Spinal cord (tissue), 9 donors: ENCODE measurements at regions not wholly inside any gene's neighbourhood (a gene's known extent, or its start where the extent isn't known, plus 50 kb on each side); places are given as distances from the start of the nearest gene placed in this dataset.
"Not testable (repeated sequence)": the region's sequence is repeated elsewhere in the genome, so short reads cannot be mapped to it uniquely, and the experiment has no call there.

Experiments
- DNase-seq, 6 donors: peaks; one replicate each; pipeline versions ENCODE4 v3.0.0 to v3.0.0-alpha.2; 2013 to 2015; ENCODE audit warnings: low spot score in 6 of 6, low read depth in 4 of 6
- H3K27ac ChIP-seq: one replicate; pipeline ENCODE4 v1.5.1; 2013; ENCODE audit warnings: low read depth, low read length, control low read depth
- H3K27me3 ChIP-seq: one replicate; pipeline ENCODE4 v1.6.1; 2013; ENCODE audit warnings: low read length; ENCODE audit not compliant: control insufficient read depth, insufficient read depth
- H3K36me3 ChIP-seq: one replicate; pipeline ENCODE4 v1.6.1; 2013; ENCODE audit warnings: low read length; ENCODE audit not compliant: control insufficient read depth, insufficient read depth
- H3K4me1 ChIP-seq: one replicate; pipeline ENCODE4 v1.6.1; 2013; ENCODE audit warnings: low read length; ENCODE audit not compliant: control insufficient read depth, insufficient read depth
- H3K4me3 ChIP-seq: one replicate; pipeline ENCODE4 v1.5.1; 2013; ENCODE audit warnings: low read depth, low read length, control low read depth
- H3K9me3 ChIP-seq: one replicate; pipeline ENCODE4 v1.6.1; 2013; ENCODE audit warnings: low read length; ENCODE audit not compliant: control insufficient read depth, insufficient read depth
- whole genome bisulfite sequencing: methylation state at CpG from one replicate; pipeline ENCODE4 v1.1.5; 2013; ENCODE audit warnings: missing lambda C conversion rate; ENCODE audit not compliant: insufficient coverage; 5-methylcytosine and 5-hydroxymethylcytosine counted together
- donor health status: healthy.

DNA sequence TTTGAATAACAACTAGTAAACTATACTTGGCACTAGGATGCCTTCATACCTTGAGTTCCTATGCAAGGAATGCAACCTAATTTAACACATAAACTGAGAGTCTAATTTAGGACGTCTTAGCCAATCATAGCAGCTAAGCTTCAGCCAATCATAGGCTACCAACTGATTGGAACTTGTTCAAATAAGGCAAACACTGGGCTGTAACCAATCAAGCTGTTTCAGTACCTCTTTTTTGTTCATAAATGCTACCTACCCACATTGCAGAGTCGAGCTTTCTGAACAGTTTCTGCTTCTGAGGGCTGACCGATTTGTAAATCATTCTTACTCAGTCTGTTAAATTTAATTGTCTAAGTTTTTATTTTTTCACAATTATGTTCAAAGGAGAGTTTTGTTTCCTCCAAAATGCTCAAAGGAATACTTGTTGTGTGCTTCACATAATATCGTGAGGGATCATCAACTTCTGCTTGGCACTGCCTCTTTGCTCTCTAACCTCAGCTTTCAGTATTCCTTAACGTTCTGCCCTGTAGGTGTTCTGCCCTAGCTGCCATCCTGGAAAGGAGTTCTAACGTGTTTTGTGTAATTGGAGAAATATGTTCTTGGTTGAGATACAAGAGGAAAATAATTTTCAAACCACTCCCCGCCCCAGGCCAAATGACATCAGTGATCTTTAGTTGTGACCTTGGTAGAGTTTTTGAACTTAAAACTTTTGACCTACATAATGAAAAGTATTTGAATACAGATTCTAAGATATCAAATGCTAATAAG is 380.4 kb upstream of the MIS18BP1 start:
- Histone ChIP-seq H3K27me3 (no peaks in the 10 kb centered on the region), H3K4me1 (no peaks in the 10 kb centered on the region), H3K9me3 (peaks cover 2% of the 10 kb centered on the region), H3K36me3 (no peaks in the 10 kb centered on the region), H3K4me3 (no peak overlapping the region), H3K27ac (no peak overlapping the region)
- 83% methylated on average over 1 of the region's 7 CpGs for WGBS
- DNase-seq, result no peak

GRCh38 chr14:45621731-45622130 is 368.7 kb upstream of the MIS18BP1 start:
- Histone ChIP-seq H3K27ac (no peak overlapping the region), H3K36me3 (no peaks in the 10 kb centered on the region), H3K4me1 (no peaks in the 10 kb centered on the region), H3K9me3 (no peaks in the 10 kb centered on the region), H3K27me3 (no peaks in the 10 kb centered on the region), H3K4me3 (no peak overlapping the region)
- DNase-seq, result no peak
- no CpG with 5 or more reads among the region's 2 CpGs for WGBS

DNA sequence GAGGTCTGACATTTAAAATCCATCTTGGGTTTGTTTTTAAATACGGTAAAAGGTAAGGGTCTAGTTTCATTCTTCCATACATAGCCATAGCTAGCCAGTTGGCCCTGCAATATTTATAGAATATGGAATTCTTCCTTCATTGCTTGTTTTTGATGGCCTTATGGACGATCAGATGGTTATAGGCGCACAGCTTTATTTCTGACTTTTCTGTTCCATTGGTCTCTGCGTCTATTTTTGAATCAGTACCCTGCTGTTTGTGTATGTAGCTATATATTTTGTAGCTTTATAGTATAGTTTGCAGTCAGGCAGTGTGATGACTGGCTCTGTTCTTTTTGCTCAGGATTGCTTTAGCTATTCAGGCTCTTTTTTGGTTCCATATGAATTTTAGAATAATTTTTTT is 366.8 kb upstream of the MIS18BP1 start:
- Histone ChIP-seq H3K27ac (no peak overlapping the region), H3K36me3 (no peaks in the 10 kb centered on the region), H3K4me3 (no peak overlapping the region), H3K4me1 (no peaks in the 10 kb centered on the region), H3K27me3 (no peaks in the 10 kb centered on the region), H3K9me3 (no peaks in the 10 kb centered on the region)
- DNase-seq, result peak in 1 of 6 donors; percentile 30
- WGBS, result no CpG with 5 or more reads among the region's 4 CpGs

GRCh38 chr14:45610318-45610717 is 357.3 kb upstream of the MIS18BP1 start:
- H3K9me3 ChIP-seq, result no peaks in the 10 kb centered on the region
- H3K4me1 ChIP-seq, result no peaks in the 10 kb centered on the region
- no CpG with 5 or more reads among the region's 1 CpG for WGBS
- H3K36me3 ChIP-seq, result no peaks in the 10 kb centered on the region
- H3K4me3 ChIP-seq, result no peak overlapping the region
- no peaks in the 10 kb centered on the region for H3K27me3 ChIP-seq
- H3K27ac ChIP-seq, result no peak overlapping the region
- DNase-seq, result peak in 5 of 6 donors; percentile 35 to 89 (median 43)

DNA sequence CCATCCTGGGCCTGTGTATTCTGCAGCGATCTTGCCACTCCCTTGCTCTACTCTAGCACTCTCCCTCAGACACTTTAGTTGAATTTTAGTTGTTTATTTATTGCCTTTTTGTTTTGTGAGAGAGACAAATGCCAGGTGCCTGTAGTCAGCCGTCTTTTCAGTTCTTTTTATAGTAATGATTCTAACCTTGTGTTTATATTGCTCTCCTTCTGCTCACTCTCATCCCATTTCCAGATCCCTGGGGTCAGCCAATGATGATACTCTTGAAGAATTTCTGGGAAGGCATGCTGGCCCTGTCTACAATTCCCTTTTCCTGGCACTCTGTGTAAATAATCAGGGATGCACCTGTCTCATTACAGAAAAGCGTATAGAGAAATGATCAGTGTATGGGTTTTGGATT is 334.1 kb upstream of the MIS18BP1 start:
- no peak overlapping the region for H3K4me3 ChIP-seq
- no peaks in the 10 kb centered on the region for H3K36me3 ChIP-seq
- no peaks in the 10 kb centered on the region for H3K27me3 ChIP-seq
- no CpG with 5 or more reads among the region's 3 CpGs for WGBS
- peaks cover 2% of the 10 kb centered on the region for H3K9me3 ChIP-seq
- H3K4me1 ChIP-seq, result no peaks in the 10 kb centered on the region
- DNase-seq, result no peak
- no peak overlapping the region for H3K27ac ChIP-seq

DNA sequence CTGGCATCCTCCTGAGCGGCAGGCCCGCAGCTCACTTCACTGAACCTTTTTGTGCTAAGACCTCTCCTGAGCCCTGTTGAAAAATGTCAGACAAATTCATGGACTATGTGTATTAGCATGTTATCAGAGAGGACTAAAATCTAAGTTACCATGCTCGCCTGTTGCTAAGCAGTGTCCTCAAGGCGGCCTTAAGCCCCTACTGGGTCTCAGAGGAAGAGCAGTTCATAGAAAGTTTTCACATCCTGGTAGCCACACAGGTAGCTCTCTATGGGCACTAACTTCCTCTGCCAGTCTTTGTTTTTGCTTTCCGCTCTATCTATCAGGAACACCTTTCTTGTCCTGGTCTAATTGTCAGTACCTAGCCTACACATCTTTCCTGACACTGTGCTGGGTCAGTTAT is 306.6 kb upstream of the MIS18BP1 start:
- Histone ChIP-seq H3K36me3 (no peaks in the 10 kb centered on the region), H3K27ac (no peak overlapping the region), H3K9me3 (no peaks in the 10 kb centered on the region), H3K27me3 (no peaks in the 10 kb centered on the region), H3K4me3 (no peak overlapping the region), H3K4me1 (no peaks in the 10 kb centered on the region)
- no peak for DNase-seq
- WGBS, result 93% methylated on average over 4 of the region's 5 CpGs

DNA sequence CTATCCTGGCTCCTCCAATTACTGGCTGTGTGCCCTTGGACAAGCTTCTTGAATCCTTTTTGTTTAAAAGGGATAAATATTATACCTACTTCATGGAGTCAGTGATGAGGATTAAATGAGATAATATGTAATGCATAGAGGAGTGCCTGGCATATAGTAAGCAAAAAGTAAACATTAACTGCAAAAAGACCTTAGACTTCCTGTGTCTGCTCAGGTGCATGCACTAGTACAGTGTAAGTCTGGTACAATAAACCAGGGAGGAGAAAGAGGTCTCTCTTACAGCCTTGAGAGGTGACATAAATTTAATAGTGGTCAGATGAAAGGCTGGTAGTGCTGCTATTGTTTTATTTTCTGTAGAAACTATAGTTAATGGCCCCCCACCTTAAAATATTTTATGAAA is 305.2 kb upstream of the MIS18BP1 start:
- Histone ChIP-seq H3K9me3 (no peaks in the 10 kb centered on the region), H3K36me3 (no peaks in the 10 kb centered on the region), H3K4me1 (no peaks in the 10 kb centered on the region), H3K27ac (no peak overlapping the region), H3K27me3 (no peaks in the 10 kb centered on the region), H3K4me3 (no peak overlapping the region)
- DNase-seq, result no peak

DNA sequence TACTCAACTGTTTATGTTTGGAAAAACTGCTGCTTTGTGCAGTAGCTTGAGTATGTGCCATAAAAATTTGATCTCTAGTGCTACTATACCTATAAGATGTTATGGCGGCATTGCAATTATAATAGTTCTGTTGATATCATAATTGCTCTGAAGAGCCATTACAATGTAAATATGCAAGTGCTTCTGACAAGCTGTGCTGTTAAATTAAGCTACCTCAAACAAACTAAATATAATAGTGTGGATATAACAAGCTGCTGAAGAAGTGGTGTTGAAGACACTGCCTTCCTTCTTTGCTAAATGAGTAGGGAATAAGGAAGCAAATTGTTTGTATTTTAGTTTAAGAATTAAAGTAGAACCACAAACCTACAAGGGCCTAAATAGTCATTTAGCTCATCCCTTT is 301.0 kb upstream of the MIS18BP1 start:
- WGBS, result no CpG with 5 or more reads among the region's 1 CpG
- no peak overlapping the region for H3K4me3 ChIP-seq
- no peaks in the 10 kb centered on the region for H3K9me3 ChIP-seq
- no peaks in the 10 kb centered on the region for H3K4me1 ChIP-seq
- H3K36me3 ChIP-seq, result no peaks in the 10 kb centered on the region
- H3K27ac ChIP-seq, result no peak overlapping the region
- DNase-seq, result peak in 1 of 6 donors; percentile 28
- H3K27me3 ChIP-seq, result no peaks in the 10 kb centered on the region

DNA sequence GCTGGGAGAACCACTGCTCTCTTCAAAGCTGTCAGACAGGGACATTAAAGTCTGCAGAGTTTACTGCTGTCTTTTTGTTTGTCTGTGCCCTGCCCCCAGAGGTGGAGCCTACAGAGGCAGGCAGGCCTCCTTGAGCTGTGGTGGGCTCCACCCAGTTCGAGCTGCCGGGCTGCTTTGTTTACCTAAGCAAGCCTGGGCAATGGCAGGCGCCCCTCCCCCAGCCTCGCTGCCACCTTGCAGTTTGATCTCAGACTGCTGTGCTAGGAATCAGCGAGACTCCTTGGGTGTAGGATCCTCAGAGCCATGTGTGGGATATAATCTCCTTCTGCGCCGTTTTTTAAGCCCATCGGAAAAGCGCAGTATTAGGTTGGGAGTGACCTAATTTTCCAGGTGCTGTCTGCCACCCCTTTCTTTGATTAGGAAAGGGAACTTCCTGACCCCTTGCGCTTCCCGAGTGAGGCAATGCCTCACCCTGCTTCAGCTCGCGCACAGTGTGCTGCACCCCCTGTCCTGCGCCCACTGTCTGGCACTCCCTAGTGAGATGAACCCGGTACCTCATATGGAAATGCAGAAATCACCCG is 298.3 kb upstream of the MIS18BP1 start:
- not testable (repeated sequence) for H3K4me1 ChIP-seq, H3K27ac ChIP-seq, H3K4me3 ChIP-seq, H3K27me3 ChIP-seq, DNase-seq, H3K36me3 ChIP-seq, H3K9me3 ChIP-seq
- 54% methylated on average over 14 of the region's 16 CpGs for WGBS

DNA sequence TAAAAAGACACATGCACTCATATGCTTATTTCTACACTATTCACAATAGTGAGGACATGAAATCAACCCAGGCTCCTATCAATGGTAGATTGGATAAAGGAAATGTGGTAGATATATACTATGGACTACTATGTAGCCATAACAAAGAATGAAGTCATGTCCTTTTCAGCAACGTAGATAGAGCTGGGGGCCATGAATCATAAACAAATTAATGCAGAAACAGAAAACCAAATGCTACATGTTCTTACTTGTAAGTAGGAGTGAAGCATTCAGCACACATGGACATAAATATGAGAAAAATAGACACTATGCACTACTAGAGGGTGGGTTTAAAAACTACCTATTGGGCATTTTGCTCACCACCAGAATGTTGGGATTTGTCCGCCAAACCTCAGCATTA is 278.0 kb upstream of the MIS18BP1 start:
- Histone ChIP-seq H3K27me3 (no peaks in the 10 kb centered on the region), H3K9me3 (peaks cover 4% of the 10 kb centered on the region), H3K27ac (no peak overlapping the region), H3K36me3 (no peaks in the 10 kb centered on the region), H3K4me1 (no peaks in the 10 kb centered on the region), H3K4me3 (no peak overlapping the region)
- WGBS, result no CpG with 5 or more reads among the region's 2 CpGs
- DNase-seq, result no peak
